Small intestine (tissue), 7 donors: ENCODE measurements at regions not wholly inside any gene's neighbourhood (a gene's known extent, or its start where the extent isn't known, plus 50 kb on each side); places are given as distances from the start of the nearest gene placed in this dataset.
"Not testable (repeated sequence)": the region's sequence is repeated elsewhere in the genome, so short reads cannot be mapped to it uniquely, and the experiment has no call there.

Source experiments
- DNase-seq, 2 donors: peaks; one replicate each; pipeline versions ENCODE4 v3.0.0 to v3.0.0-alpha.2; 2013
- FAIRE-seq: peaks from 2 replicates; lab custom pipeline; 2012; peaks lifted over from hg19 to GRCh38; lab: Jason Lieb, UNC
- H3K27ac ChIP-seq, 3 donors: one replicate each; pipeline ENCODE4 v1.5.1; 2013; ENCODE audit warnings: low read length in 2 of 3, mild to moderate bottlenecking in 2 of 3, control low read depth in 1 of 3, inconsistent platforms in 1 of 3, low read depth in 1 of 3, moderate library complexity in 1 of 3
- H3K27me3 ChIP-seq, 3 donors: one replicate each; pipeline ENCODE4 v1.6.1; 2013; ENCODE audit warnings: low read length in 3 of 3, inconsistent platforms in 1 of 3; ENCODE audit not compliant: control insufficient read depth in 3 of 3, insufficient read depth in 3 of 3
- H3K36me3 ChIP-seq, 3 donors: one replicate each; pipeline ENCODE4 v1.6.1; 2013; ENCODE audit warnings: low read length in 3 of 3, inconsistent platforms in 1 of 3, low read depth in 1 of 3, mild to moderate bottlenecking in 1 of 3, moderate library complexity in 1 of 3; ENCODE audit not compliant: control insufficient read depth in 3 of 3, insufficient read depth in 2 of 3
- H3K4me1 ChIP-seq, 3 donors: one replicate each; pipeline ENCODE4 v1.6.1; 2013; ENCODE audit warnings: low read length in 2 of 3, inconsistent platforms in 1 of 3, low read depth in 1 of 3, mild to moderate bottlenecking in 1 of 3, moderate library complexity in 1 of 3; ENCODE audit not compliant: control insufficient read depth in 3 of 3, insufficient read depth in 2 of 3
- H3K4me3 ChIP-seq, 3 donors: one replicate each; pipeline ENCODE4 v1.5.1; 2013; ENCODE audit warnings: low read length in 3 of 3, control low read depth in 1 of 3, inconsistent platforms in 1 of 3, low read depth in 1 of 3, mild to moderate bottlenecking in 1 of 3, moderate library complexity in 1 of 3
- H3K9me3 ChIP-seq, 2 donors: one replicate each; pipeline ENCODE4 v1.6.1; 2013; ENCODE audit warnings: low read depth in 1 of 2, low read length in 1 of 2; ENCODE audit not compliant: control insufficient read depth in 2 of 2, insufficient read depth in 1 of 2
- WGBS, 3 donors: extraction: QIAGEN DNeasy Blood & Tissue Kit; methylation state at CpG; one replicate each; pipeline ENCODE4 v1.1.7; 2013; 5-methylcytosine and 5-hydroxymethylcytosine counted together
- donor health status: healthy with polysubstance abuse.
- donor health status: control.
- donor health status: control.
- donor health status: Bipolar disorder and iron deficiency.
- donor health status: healthy.

GRCh38 chr15:63442080-63442479, 60.4 kb upstream of the CA12 start:
- no peak for FAIRE-seq
- H3K27me3 ChIP-seq = no peaks in the 10 kb centered on the region
- H3K9me3 ChIP-seq = no peaks in the 10 kb centered on the region
- 86 to 91% (median 86%) methylated on average over 6 of the region's 6 CpGs for WGBS, 3 donors
- peaks cover 1 to 21% (median 3%) of the 10 kb centered on the region in 3 donors for H3K4me1 ChIP-seq
- H3K4me3 ChIP-seq = no peak overlapping the region
- no peak overlapping the region for H3K27ac ChIP-seq
- DNase-seq = no peak
- H3K36me3 ChIP-seq = no peaks in the 10 kb centered on the region

DNA sequence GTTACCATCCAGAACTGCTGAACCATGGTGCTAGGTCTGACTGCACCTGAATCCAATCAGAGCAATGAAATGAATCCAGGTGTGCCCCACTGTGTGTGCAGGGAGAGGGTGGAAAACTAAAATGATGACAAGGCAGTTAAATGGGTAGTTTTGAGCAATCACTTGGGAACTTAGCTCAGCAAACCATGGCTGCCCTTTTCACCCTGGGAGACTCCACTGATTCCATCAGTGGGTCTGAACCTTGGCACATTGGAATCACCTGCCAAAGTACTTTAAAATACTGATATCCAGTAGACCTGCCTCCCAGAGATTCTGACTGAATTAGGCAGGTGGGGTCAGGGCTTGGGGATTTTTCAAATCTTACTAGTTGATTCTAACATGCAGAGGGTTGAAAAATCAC, 59.8 kb upstream of the USP3 start:
- H3K4me1 ChIP-seq = peaks cover 1 to 19% (median 4%) of the 10 kb centered on the region in 3 donors
- no peaks in the 10 kb centered on the region for H3K27me3 ChIP-seq
- no peak overlapping the region for H3K27ac ChIP-seq
- H3K9me3 ChIP-seq = no peaks in the 10 kb centered on the region
- FAIRE-seq (no peak), DNase-seq (peak; percentile 61 to 66)
- H3K36me3 ChIP-seq = no peaks in the 10 kb centered on the region
- no peak overlapping the region for H3K4me3 ChIP-seq

DNA sequence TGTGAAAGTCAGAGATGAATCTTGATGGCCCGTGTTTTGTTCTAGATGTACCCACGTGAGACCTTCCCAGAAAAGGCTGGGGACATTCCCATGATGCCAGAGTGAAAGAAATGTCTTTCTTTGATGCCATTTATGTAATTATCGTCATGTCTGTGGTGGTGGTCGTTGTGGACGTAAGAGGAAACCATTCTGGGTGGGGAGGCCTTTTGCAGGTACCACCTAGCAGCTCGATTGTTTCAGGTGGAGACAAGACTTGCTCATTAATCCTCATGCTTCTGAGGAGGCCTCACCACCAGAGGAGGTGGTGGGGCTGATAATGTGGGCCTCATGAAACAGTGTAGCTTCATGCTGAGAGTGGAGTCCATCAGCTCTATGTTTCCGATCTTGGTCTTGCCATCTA, 58.1 kb upstream of the USP3 start:
- no peak for DNase-seq
- no peak overlapping the region for H3K27ac ChIP-seq
- no peaks in the 10 kb centered on the region for H3K9me3 ChIP-seq
- H3K27me3 ChIP-seq = no peaks in the 10 kb centered on the region
- no peak overlapping the region for H3K4me3 ChIP-seq
- peaks cover 4 to 26% (median 7%) of the 10 kb centered on the region in 3 donors for H3K4me1 ChIP-seq
- H3K36me3 ChIP-seq = no peaks in the 10 kb centered on the region
- FAIRE-seq = no peak
- 65 to 83% (median 70%) methylated on average over 6 to 7 of the region's 7 CpGs for WGBS, 3 donors

GRCh38 chr15:63447017-63447676, 57.2 kb upstream of the USP3 start:
- FAIRE-seq (no peak), DNase-seq (no peak)
- Histone ChIP-seq H3K4me1 (peaks cover 4 to 26% (median 7%) of the 10 kb centered on the region in 3 donors), H3K27me3 (no peaks in the 10 kb centered on the region), H3K4me3 (no peak overlapping the region), H3K9me3 (no peaks in the 10 kb centered on the region), H3K27ac (no peak overlapping the region), H3K36me3 (no peaks in the 10 kb centered on the region)
- 86 to 93% (median 90%) methylated on average over 4 of the region's 4 CpGs for WGBS, 3 donors

- no peak for DNase-seq
- no peak overlapping the region for H3K4me3 ChIP-seq
- no peaks in the 10 kb centered on the region for H3K36me3 ChIP-seq
- FAIRE-seq = no peak
- H3K27me3 ChIP-seq = no peaks in the 10 kb centered on the region
- H3K27ac ChIP-seq = peak overlapping the region in 1 of 3 donors; percentile 31
- no peaks in the 10 kb centered on the region for H3K9me3 ChIP-seq
- H3K4me1 ChIP-seq = peaks cover 4 to 26% (median 7%) of the 10 kb centered on the region in 3 donors
- 70 to 72% (median 70%) methylated on average over 4 of the region's 4 CpGs for WGBS, 3 donors
Measured at GRCh38 chr15:63448266-63448665, 56.1 kb upstream of the USP3 start.

- Histone ChIP-seq H3K4me1 (peaks cover 4 to 24% (median 7%) of the 10 kb centered on the region in 3 donors), H3K27ac (peak overlapping the region in 1 of 3 donors; percentile 31)
- 89 to 93% (median 91%) methylated on average over 11 of the region's 11 CpGs for WGBS, 3 donors
- not testable (repeated sequence) for H3K27me3 ChIP-seq, H3K9me3 ChIP-seq, H3K36me3 ChIP-seq, FAIRE-seq, DNase-seq, H3K4me3 ChIP-seq
Measured at GRCh38 chr15:63448872-63449555, 55.4 kb upstream of the USP3 start.

DNA sequence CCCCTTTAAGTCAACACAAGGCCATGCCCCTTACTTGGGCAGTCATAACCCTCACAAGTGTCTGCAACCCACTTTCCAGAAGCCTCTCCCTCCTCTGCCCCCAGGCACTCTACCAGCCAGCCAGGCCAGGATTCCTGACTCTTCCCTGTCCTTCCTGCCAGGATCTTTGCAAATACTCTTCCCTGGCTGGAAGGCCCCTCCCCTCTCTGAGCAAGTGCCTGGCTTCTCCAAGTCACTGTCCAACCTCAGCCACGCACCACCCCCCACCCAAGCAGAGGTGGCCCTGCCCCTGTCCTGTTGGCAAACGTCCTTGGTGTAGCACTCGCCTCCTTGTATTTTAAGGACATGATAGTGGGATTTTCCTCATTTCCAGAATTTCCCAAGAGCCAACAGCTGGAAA, 54.7 kb upstream of the USP3 start:
- H3K36me3 ChIP-seq = no peaks in the 10 kb centered on the region
- peak overlapping the region in 1 of 3 donors; percentile 54 for H3K27ac ChIP-seq
- FAIRE-seq (no peak), DNase-seq (peak; percentile 32 to 34)
- 19 to 50% (median 30%) methylated on average over 3 of the region's 3 CpGs for WGBS, 3 donors
- no peaks in the 10 kb centered on the region for H3K27me3 ChIP-seq
- no peak overlapping the region for H3K4me3 ChIP-seq
- H3K4me1 ChIP-seq = peaks cover 4 to 17% (median 5%) of the 10 kb centered on the region in 3 donors
- H3K9me3 ChIP-seq = no peaks in the 10 kb centered on the region

DNA sequence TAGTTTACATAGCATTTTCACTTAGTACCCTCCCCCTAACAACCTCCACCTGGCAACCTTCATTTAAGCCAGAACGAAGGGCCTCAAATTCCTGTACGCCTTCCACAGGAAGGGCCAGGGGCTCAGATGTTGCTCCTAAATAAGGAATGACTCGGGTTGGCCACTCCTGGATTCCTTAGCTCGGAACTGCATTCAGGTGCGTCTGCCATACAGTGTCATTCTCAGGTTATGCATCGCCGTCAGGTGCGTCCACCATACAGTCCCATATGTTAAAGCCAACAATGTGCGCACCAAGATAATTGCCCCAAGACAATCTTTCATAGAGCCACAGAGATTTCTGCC, 53.5 kb upstream of the USP3 start:
- Histone ChIP-seq H3K9me3 (no peaks in the 10 kb centered on the region), H3K36me3 (no peaks in the 10 kb centered on the region), H3K27ac (no peak overlapping the region), H3K4me3 (no peak overlapping the region), H3K4me1 (peaks cover 4 to 10% (median 5%) of the 10 kb centered on the region in 3 donors), H3K27me3 (no peaks in the 10 kb centered on the region)
- DNase-seq (no peak), FAIRE-seq (no peak)
- WGBS, 3 donors = 88 to 95% (median 95%) methylated on average over 9 of the region's 9 CpGs
